ENCODE measurements at regions not wholly inside any gene's neighbourhood (a gene's known extent, or its start where the extent isn't known, plus 50 kb on each side); places are given as distances from the start of the nearest gene placed in this dataset.

GRCh38 chr1:30418061-30418938 lies 305.1 kb downstream of the MATN1 start:
- no peaks in the 10 kb centered on the region for H3K9me3 ChIP-seq
- no peaks in the 10 kb centered on the region for H3K4me1 ChIP-seq
- intact Hi-C loops (cut with DNase I) = no loop called here
- TF ChIP-seq CTCF (IDR thresholded peaks at IDR 0.05) (no peak), POLR2A (IDR thresholded peaks at IDR 0.05) (no peak)
- no peaks in the 10 kb centered on the region for H3K36me3 ChIP-seq
- no peak overlapping the region for H3K27ac ChIP-seq
- no peak for DNase-seq
- no peaks in the 10 kb centered on the region for H3K27me3 ChIP-seq
- H3K4me3 ChIP-seq (replicated peaks in 1 of 3) = no peak overlapping the region
- 81 to 87% methylated on average over 10 of the region's 10 CpGs for WGBS, 2 donors

GRCh38 chr1:30417701-30418046 lies 305.7 kb downstream of the MATN1 start:
- H3K4me1 ChIP-seq = no peaks in the 10 kb centered on the region
- no peaks in the 10 kb centered on the region for H3K9me3 ChIP-seq
- TF ChIP-seq CTCF (IDR thresholded peaks at IDR 0.05) (no peak), POLR2A (IDR thresholded peaks at IDR 0.05) (no peak)
- H3K36me3 ChIP-seq = no peaks in the 10 kb centered on the region
- no peak overlapping the region for H3K27ac ChIP-seq
- 83 to 90% methylated on average over 3 of the region's 3 CpGs for WGBS, 2 donors
- no peak for DNase-seq
- no peaks in the 10 kb centered on the region for H3K27me3 ChIP-seq
- intact Hi-C loops (cut with DNase I) = no loop called here
- no peak overlapping the region for H3K4me3 ChIP-seq (replicated peaks in 1 of 3)

GRCh38 chr1:30417001-30417700 lies 306.2 kb downstream of the MATN1 start:
- no peaks in the 10 kb centered on the region for H3K4me1 ChIP-seq
- DNase-seq = no peak
- no peaks in the 10 kb centered on the region for H3K36me3 ChIP-seq
- no peak overlapping the region for H3K4me3 ChIP-seq (replicated peaks in 1 of 3)
- WGBS, 2 donors = 85 to 89% methylated on average over 11 of the region's 11 CpGs
- H3K9me3 ChIP-seq = no peaks in the 10 kb centered on the region
- H3K27ac ChIP-seq = no peak overlapping the region
- H3K27me3 ChIP-seq = no peaks in the 10 kb centered on the region
- intact Hi-C loops (cut with DNase I) = no loop called here
- no peak for TF ChIP-seq POLR2A (IDR thresholded peaks at IDR 0.05)
- TF ChIP-seq CTCF (IDR thresholded peaks at IDR 0.05) = no peak

- no peak for DNase-seq
- intact Hi-C loops (cut with DNase I) = no loop called here
- no peaks in the 10 kb centered on the region for H3K9me3 ChIP-seq
- no peaks in the 10 kb centered on the region for H3K36me3 ChIP-seq
- no peak overlapping the region for H3K27ac ChIP-seq
- H3K27me3 ChIP-seq = no peaks in the 10 kb centered on the region
- 77 to 80% methylated on average over 6 of the region's 6 CpGs for WGBS, 2 donors
- TF ChIP-seq POLR2A (IDR thresholded peaks at IDR 0.05) (no peak), CTCF (IDR thresholded peaks at IDR 0.05) (no peak)
- no peak overlapping the region for H3K4me3 ChIP-seq (replicated peaks in 1 of 3)
- no peaks in the 10 kb centered on the region for H3K4me1 ChIP-seq
These were observed 307.1 kb downstream of the MATN1 start for GRCh38 chr1:30416221-30416820.

Data from thyroid gland (tissue), 4 donors.